ENCODE measurements at regions not wholly inside any gene's neighbourhood (a gene's known extent, or its start where the extent isn't known, plus 50 kb on each side); places are given as distances from the start of the nearest gene placed in this dataset.
"Not testable (repeated sequence)": the region's sequence is repeated elsewhere in the genome, so short reads cannot be mapped to it uniquely, and the experiment has no call there.

DNA sequence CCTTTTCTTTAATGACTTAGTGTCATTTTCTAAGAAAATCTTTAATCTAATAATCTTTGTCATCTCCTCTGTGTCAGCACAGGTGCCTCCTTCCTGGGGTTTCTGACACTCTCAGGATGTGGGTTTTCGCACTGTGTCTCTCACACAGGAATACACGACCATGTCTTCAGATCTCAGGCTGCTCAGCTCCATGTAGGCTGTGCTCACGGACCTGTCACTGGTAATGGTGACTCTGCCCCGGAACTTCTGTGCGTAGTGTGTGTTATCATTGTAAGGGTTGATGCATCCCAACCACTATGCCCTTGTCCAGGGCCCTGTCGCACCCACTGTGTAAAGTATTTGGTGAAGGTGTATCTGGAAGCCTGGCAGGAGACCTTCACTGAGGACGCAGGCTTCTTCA, 647.8 kb downstream of the TMEM121 start:
- no peak overlapping the region for H3K4me3 ChIP-seq
- DNase-seq (ENCODE audit: low spot score) (no peak), ATAC-seq (ENCODE audit: insufficient number of reproducible peaks, low FRiP score, low read depth) (no peak)
- H3K4me1 ChIP-seq (ENCODE audit: control insufficient read depth in 1 of 2, low read depth in 2 of 2) = no peaks in the 10 kb centered on the region
- H3K9me3 ChIP-seq = no peaks in the 10 kb centered on the region
- TF ChIP-seq, protein P1, sequence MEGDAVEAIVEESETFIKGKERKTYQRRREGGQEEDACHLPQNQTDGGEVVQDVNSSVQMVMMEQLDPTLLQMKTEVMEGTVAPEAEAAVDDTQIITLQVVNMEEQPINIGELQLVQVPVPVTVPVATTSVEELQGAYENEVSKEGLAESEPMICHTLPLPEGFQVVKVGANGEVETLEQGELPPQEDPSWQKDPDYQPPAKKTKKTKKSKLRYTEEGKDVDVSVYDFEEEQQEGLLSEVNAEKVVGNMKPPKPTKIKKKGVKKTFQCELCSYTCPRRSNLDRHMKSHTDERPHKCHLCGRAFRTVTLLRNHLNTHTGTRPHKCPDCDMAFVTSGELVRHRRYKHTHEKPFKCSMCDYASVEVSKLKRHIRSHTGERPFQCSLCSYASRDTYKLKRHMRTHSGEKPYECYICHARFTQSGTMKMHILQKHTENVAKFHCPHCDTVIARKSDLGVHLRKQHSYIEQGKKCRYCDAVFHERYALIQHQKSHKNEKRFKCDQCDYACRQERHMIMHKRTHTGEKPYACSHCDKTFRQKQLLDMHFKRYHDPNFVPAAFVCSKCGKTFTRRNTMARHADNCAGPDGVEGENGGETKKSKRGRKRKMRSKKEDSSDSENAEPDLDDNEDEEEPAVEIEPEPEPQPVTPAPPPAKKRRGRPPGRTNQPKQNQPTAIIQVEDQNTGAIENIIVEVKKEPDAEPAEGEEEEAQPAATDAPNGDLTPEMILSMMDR (IDR thresholded peaks at IDR 0.05) = no peak
- H3K27ac ChIP-seq = no peak overlapping the region
- H3K27me3 ChIP-seq (replicated peaks; ENCODE audit: insufficient read depth) = no peaks in the 10 kb centered on the region
- H3K36me3 ChIP-seq = no peaks in the 10 kb centered on the region

DNA sequence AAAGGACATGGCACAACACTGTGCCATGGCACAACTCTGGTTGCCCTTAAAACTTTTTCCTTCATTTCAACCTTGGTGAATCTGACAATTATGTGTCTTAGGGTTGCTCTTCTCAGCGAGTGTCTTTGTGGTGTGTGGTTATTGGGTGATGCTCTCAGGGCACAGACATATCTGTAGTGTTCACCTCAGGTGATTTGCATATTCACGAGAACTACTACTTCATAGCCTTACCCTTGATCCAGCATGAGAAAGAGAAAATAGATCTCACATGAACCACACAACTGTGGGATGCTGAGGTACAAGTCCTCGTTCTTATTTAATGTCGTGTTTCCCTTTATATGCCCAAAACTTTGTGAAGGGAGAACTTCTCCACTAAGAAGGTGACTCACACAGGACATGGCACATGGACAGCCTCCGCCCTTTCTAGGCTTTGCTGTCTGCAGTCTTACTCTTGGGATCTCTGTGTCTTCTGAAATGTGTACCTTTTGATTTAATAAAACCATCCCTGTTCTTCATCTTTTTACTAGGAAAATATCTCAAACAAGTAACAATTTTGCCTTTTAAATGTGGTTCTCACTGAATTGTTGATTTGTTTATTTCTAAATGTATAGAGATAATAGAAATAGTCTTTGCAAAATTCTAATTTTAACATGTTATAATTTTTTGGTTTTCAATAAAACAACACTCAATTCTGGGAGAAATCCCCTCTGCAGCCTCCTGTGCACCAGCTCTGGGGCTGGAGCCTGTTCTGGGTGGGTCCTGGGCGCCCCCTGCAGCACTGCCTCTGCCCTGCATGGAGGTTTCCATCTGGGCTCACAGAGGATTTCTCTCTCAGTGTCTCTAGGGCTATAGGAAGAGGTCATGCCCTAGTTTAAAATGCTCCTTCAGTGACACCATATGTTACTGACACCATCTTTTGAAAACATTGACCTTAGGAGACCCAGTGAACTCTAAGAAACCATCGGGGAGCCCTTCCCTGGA, 651.2 kb downstream of the TMEM121 start:
- not testable (repeated sequence) for H3K4me3 ChIP-seq; ATAC-seq (ENCODE audit: insufficient number of reproducible peaks, low FRiP score, low read depth); H3K27ac ChIP-seq; H3K36me3 ChIP-seq; H3K27me3 ChIP-seq (replicated peaks; ENCODE audit: insufficient read depth); H3K9me3 ChIP-seq; H3K4me1 ChIP-seq (ENCODE audit: control insufficient read depth in 1 of 2, low read depth in 2 of 2); DNase-seq (ENCODE audit: low spot score)

DNA sequence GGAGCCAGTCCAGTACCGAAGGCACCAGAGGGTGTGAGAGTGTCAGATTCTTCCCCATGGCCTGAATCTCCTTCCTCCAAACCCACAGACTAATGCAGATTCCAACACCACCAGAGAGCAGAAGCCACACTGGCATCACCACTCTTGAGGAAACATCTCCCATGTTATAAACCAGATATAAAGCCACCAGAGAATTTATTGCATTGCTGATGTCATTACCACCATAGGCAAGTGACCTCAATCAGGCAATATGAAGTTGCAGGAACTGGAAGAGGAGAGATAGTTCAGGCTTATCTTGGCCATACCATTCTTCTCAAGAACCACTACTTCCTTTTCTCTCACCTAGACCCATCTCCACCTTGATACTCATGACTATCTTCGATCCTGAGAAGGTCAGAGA, 653.4 kb downstream of the TMEM121 start:
- TF ChIP-seq, protein P1 (IDR thresholded peaks at IDR 0.05) = no peak
- H3K9me3 ChIP-seq = no peaks in the 10 kb centered on the region
- H3K4me1 ChIP-seq (ENCODE audit: control insufficient read depth in 1 of 2, low read depth in 2 of 2) = no peaks in the 10 kb centered on the region
- no peaks in the 10 kb centered on the region for H3K36me3 ChIP-seq
- H3K27me3 ChIP-seq (replicated peaks; ENCODE audit: insufficient read depth) = no peaks in the 10 kb centered on the region
- H3K4me3 ChIP-seq = no peak overlapping the region
- ATAC-seq (ENCODE audit: insufficient number of reproducible peaks, low FRiP score, low read depth) = no peak
- no peak overlapping the region for H3K27ac ChIP-seq
- DNase-seq (ENCODE audit: low spot score) = no peak

DNA sequence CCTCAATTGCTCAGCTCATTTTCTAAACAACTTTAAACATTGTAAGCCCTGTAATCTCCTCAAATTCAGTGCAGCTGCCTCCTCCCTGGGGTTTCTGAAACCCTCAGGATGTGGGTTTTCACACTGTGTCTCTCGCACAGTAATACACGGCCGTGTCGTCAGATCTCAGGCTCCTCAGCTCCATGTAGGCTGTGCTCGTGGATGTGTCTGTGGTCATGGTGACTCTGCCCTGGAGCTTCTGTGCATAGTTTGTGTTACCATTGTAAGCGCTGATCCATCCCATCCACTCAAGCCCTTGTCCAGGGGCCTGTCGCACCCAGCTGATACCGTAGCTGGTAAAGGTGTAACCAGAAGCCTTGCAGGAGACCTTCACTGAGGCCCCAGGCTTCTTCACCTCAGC, 658.4 kb downstream of the TMEM121 start:
- not testable (repeated sequence) for H3K27me3 ChIP-seq (replicated peaks; ENCODE audit: insufficient read depth); H3K36me3 ChIP-seq; H3K27ac ChIP-seq; H3K4me3 ChIP-seq; DNase-seq (ENCODE audit: low spot score); H3K9me3 ChIP-seq; H3K4me1 ChIP-seq (ENCODE audit: control insufficient read depth in 1 of 2, low read depth in 2 of 2); ATAC-seq (ENCODE audit: insufficient number of reproducible peaks, low FRiP score, low read depth)

DNA sequence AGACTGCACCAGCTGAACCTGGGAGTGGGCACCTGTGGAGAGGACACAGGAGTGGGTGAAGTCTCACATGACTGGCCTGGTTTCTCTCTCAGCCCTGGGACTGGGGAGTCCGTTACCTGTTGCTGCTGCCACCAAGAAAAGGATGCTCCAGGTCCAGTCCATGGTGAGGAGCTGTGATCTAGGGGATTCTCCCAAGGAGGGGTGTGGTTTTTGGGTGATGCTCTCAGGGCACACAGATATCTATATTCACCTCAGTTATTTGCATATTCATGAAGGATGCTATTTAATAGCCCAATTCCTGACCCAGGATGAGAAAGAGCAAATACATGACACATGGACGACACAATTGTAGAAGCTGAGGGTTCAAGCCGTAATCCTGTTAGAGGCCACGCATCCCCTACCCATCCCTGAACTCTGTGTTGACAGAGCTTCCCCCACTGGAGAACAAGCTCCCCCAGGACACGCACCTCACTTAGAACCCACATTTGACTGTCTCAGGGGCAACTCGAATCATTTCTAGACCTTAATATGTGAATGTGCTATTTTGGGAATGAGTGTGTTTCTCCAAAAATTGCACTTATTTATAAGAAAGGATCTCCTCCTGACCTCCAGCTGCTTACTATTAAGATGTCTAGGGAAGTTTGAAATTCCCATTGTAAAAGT, 658.9 kb downstream of the TMEM121 start:
- H3K4me1 ChIP-seq (ENCODE audit: control insufficient read depth in 1 of 2, low read depth in 2 of 2); ATAC-seq (ENCODE audit: insufficient number of reproducible peaks, low FRiP score, low read depth); H3K27ac ChIP-seq; H3K36me3 ChIP-seq; H3K27me3 ChIP-seq (replicated peaks; ENCODE audit: insufficient read depth); DNase-seq (ENCODE audit: low spot score); H3K4me3 ChIP-seq; H3K9me3 ChIP-seq: not testable (repeated sequence)

DNA sequence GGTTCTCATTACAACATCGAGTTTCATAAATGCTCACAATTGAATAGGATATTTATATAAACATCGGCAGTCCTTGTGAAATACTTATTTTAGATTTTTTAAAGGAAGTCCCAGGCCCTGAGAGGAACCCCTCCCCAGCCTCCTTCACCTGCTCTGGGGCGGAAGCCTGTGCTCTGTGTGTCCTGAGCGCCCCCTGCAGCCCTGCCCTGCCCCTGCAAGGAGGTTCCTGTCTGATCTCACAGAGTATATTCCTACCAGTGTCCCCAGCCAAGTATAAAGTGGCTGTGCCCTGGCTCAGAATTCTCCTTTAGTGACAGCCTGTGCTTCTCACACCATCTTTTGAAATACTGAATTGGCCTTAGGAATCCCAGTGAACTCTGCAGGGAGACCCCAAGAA, 659.5 kb downstream of the TMEM121 start:
- Histone ChIP-seq H3K27me3 (replicated peaks; ENCODE audit: insufficient read depth) (no peaks in the 10 kb centered on the region), H3K36me3 (no peaks in the 10 kb centered on the region), H3K9me3 (no peaks in the 10 kb centered on the region), H3K4me3 (no peak overlapping the region), H3K27ac (no peak overlapping the region), H3K4me1 (ENCODE audit: control insufficient read depth in 1 of 2, low read depth in 2 of 2) (no peaks in the 10 kb centered on the region)
- DNase-seq (ENCODE audit: low spot score) (no peak), ATAC-seq (ENCODE audit: insufficient number of reproducible peaks, low FRiP score, low read depth) (no peak)
- TF ChIP-seq, protein P1 (IDR thresholded peaks at IDR 0.05) = no peak
